ENCODE measurements at regions not wholly inside any gene's neighbourhood (a gene's known extent, or its start where the extent isn't known, plus 50 kb on each side); places are given as distances from the start of the nearest gene placed in this dataset.

GRCh38 chr10:28929942-28930341, 252.6 kb downstream of the BAMBI start:
- no peaks in the 10 kb centered on the region for H3K27me3 ChIP-seq (replicated peaks in 1 of 2; ENCODE audit: control insufficient read depth in 2 of 2, insufficient read depth in 2 of 2, low read length in 1 of 2)
- no peak overlapping the region for H3K4me2 ChIP-seq (ENCODE audit: control insufficient read depth, insufficient read depth)
- no peak overlapping the region for H2AFZ ChIP-seq (ENCODE audit: control insufficient read depth, low read depth, low read length)
- in situ Hi-C loops (cut with MboI) (no loop called here), intact Hi-C loops (cut with micrococcal nuclease; ENCODE audit: unreplicated experiment) (no loop called here)
- RAD21 ChIA-PET (ENCODE audit: unreplicated experiment), result no interaction called here
- no peak for ATAC-seq
- WGBS (ENCODE audit: insufficient coverage, insufficient replicate concordance, low lambda C conversion rate, missing lambda C conversion rate), result 24% methylated on average over 3 of the region's 3 CpGs
- no peaks in the 10 kb centered on the region for H3K36me3 ChIP-seq (ENCODE audit: control insufficient read depth in 2 of 2, insufficient read depth in 2 of 2, low read length in 1 of 2)
- TF ChIP-seq NFIC (IDR thresholded peaks at IDR 0.05; ENCODE audit: low read depth, low read length) (no peak), ZNF622 (IDR thresholded peaks at IDR 0.05) (no peak), ASH2L (IDR thresholded peaks at IDR 0.05; ENCODE audit: borderline replicate concordance, low read depth) (no peak), NBN (IDR thresholded peaks at IDR 0.05) (no peak), TBL1XR1 (IDR thresholded peaks at IDR 0.05; ENCODE audit: low read depth, low read length) (no peak), BCL11A (IDR thresholded peaks at IDR 0.05; ENCODE audit: low read depth, low read length) (no peak), POLR2AphosphoS5 (IDR thresholded peaks at IDR 0.05; ENCODE audit: low read length) (no peak), CUX1 (IDR thresholded peaks at IDR 0.05; ENCODE audit: insufficient replicate concordance, low read depth, low read length) (no peak)
- CTCF ChIA-PET, result no interaction called here
- H3K79me2 ChIP-seq (ENCODE audit: control insufficient read depth, insufficient read depth, low read length), result no peaks in the 10 kb centered on the region
- SMC1A ChIA-PET (ENCODE audit: uncharacterized antibody, unreplicated experiment), result no interaction called here
- DNase-seq (ENCODE audit: low read depth, low spot score), result no peak
- no peaks in the 10 kb centered on the region for H3K9me3 ChIP-seq (replicated peaks; ENCODE audit: control insufficient read depth, insufficient read depth, low read length)
- BruUV-seq (replicated peaks), result no TSS peak
- no peak overlapping the region for H3K27ac ChIP-seq (ENCODE audit: control insufficient read depth, insufficient read depth)
- FAIRE-seq, result no peak
- H3K9ac ChIP-seq (ENCODE audit: control insufficient read depth, insufficient read depth, low read length), result no peak overlapping the region
- no peaks in the 10 kb centered on the region for H3K4me1 ChIP-seq (ENCODE audit: control insufficient read depth, insufficient read depth, low read length)
- POLR2A ChIA-PET, result no interaction called here
- H3K4me3 ChIP-seq, result no peak overlapping the region
- no peaks in the 10 kb centered on the region for H4K20me1 ChIP-seq (ENCODE audit: control insufficient read depth, insufficient read depth)

All from GM12878 (cell line).